ENCODE measurements at regions not wholly inside any gene's neighbourhood (a gene's known extent, or its start where the extent isn't known, plus 50 kb on each side); places are given as distances from the start of the nearest gene placed in this dataset.

DNA sequence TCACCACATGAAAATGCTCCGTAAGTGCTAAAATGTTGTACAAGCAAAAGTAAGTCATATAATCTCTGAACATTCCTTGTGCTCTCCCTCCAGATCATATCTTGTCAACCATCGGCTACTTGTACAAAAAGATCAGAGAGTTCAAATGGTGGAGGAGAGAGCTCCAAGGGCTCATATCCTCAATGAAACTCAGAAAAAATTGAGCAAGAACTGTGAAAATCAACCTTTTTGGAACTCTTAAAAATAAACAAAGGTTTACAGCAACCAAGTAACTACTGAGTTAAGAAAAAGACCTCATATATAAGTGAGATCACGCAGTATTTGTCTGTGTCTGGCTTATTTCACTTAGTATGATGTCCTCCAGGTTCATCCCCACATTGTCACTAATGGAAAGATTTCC is 63.2 kb downstream of the TEX13C start:
- Histone ChIP-seq H3K4me2 (no peak overlapping the region), H3K27ac (no peak overlapping the region), H3K4me1 (no peaks in the 10 kb centered on the region), H3F3A (ENCODE audit: low read depth) (no peaks in the 10 kb centered on the region), H2AFZ (replicated peaks) (no peak overlapping the region), H3K4me3 (no peak overlapping the region), H3K9me3 (ENCODE audit: low read depth) (no peaks in the 10 kb centered on the region), H4K20me1 (ENCODE audit: low read depth) (no peaks in the 10 kb centered on the region), H3K27me3 (no peaks in the 10 kb centered on the region), H3K36me3 (no peaks in the 10 kb centered on the region), H3K79me2 (ENCODE audit: low read depth) (no peaks in the 10 kb centered on the region), H3K9ac (no peak overlapping the region)
- DNase-seq (ENCODE audit: low spot score): no peak
- no peaks in the 10 kb centered on the region for H3K4me1 Mint-ChIP-seq
- H3K27ac Mint-ChIP-seq: no peak overlapping the region
- H3K9me3 Mint-ChIP-seq: no peaks in the 10 kb centered on the region
- H3K36me3 Mint-ChIP-seq: no peaks in the 10 kb centered on the region
- H3K4me3 Mint-ChIP-seq: no peak overlapping the region
- no peaks in the 10 kb centered on the region for H3K27me3 Mint-ChIP-seq (ENCODE audit: insufficient read depth, low read depth)
- TF ChIP-seq EZH2phosphoT487 (IDR thresholded peaks at IDR 0.05): no peak
- no peak for TF ChIP-seq EZH2 (IDR thresholded peaks at IDR 0.05)
- TF ChIP-seq, protein P1, sequence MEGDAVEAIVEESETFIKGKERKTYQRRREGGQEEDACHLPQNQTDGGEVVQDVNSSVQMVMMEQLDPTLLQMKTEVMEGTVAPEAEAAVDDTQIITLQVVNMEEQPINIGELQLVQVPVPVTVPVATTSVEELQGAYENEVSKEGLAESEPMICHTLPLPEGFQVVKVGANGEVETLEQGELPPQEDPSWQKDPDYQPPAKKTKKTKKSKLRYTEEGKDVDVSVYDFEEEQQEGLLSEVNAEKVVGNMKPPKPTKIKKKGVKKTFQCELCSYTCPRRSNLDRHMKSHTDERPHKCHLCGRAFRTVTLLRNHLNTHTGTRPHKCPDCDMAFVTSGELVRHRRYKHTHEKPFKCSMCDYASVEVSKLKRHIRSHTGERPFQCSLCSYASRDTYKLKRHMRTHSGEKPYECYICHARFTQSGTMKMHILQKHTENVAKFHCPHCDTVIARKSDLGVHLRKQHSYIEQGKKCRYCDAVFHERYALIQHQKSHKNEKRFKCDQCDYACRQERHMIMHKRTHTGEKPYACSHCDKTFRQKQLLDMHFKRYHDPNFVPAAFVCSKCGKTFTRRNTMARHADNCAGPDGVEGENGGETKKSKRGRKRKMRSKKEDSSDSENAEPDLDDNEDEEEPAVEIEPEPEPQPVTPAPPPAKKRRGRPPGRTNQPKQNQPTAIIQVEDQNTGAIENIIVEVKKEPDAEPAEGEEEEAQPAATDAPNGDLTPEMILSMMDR (IDR thresholded peaks at IDR 0.05): no peak

DNA sequence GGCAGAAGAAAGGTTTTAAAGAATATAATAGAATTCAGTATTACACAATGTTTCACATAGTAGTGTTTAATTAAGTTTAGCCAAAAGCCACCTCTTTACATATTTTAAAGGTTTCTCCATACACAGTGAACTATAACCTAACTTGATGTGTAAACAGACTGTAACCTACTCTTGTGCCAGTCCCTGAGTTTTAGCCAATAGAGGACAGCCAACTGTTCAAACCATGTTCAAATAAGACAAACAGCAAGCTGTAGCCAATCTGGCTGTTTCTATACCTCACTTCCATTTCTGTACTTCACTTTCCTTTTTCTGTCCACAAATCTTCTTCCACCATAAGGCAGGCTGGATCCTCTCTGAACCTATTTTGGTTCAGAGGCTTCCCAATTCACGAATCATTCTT is 65.2 kb downstream of the TEX13C start:
- Histone ChIP-seq H3K4me3 (no peak overlapping the region), H3K36me3 (no peaks in the 10 kb centered on the region), H3K27me3 (no peaks in the 10 kb centered on the region), H3K4me1 (no peaks in the 10 kb centered on the region), H3K9me3 (ENCODE audit: low read depth) (no peaks in the 10 kb centered on the region), H2AFZ (replicated peaks) (no peak overlapping the region), H3K79me2 (ENCODE audit: low read depth) (no peaks in the 10 kb centered on the region), H3K27ac (no peak overlapping the region), H3F3A (ENCODE audit: low read depth) (no peaks in the 10 kb centered on the region), H3K4me2 (no peak overlapping the region), H4K20me1 (ENCODE audit: low read depth) (no peaks in the 10 kb centered on the region), H3K9ac (no peak overlapping the region)
- H3K27ac Mint-ChIP-seq: no peak overlapping the region
- H3K9me3 Mint-ChIP-seq: no peaks in the 10 kb centered on the region
- H3K4me3 Mint-ChIP-seq: no peak overlapping the region
- TF ChIP-seq EZH2 (IDR thresholded peaks at IDR 0.05) (no peak), EZH2phosphoT487 (IDR thresholded peaks at IDR 0.05) (no peak)
- TF ChIP-seq, protein P1 (IDR thresholded peaks at IDR 0.05): no peak
- no peaks in the 10 kb centered on the region for H3K27me3 Mint-ChIP-seq (ENCODE audit: insufficient read depth, low read depth)
- no peaks in the 10 kb centered on the region for H3K4me1 Mint-ChIP-seq
- no peak for DNase-seq (ENCODE audit: low spot score)
- no peaks in the 10 kb centered on the region for H3K36me3 Mint-ChIP-seq

DNA sequence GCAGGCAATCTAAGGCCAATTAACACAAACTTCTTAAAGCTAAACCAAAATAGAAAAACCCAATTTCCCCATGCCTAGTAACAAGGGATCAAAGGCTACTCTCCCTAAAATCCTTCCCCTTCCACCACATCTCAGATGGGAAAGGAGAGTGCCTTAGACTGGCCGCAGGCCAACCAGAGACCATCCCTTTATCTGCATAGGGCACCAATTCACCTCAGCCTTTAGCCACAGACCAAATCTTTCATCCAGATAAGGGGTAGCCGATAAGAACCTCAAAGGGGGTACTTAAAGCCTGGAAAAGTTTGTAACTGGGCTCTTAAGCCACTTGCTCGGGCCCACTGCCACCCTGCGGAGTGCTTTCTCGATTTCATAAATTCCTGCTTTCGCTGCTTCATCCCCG is 68.3 kb downstream of the TEX13C start:
- H3K4me1 ChIP-seq: no peaks in the 10 kb centered on the region
- no peaks in the 10 kb centered on the region for H3K36me3 Mint-ChIP-seq
- DNase-seq (ENCODE audit: low spot score): no peak
- H3K4me3 Mint-ChIP-seq: no peak overlapping the region
- no peaks in the 10 kb centered on the region for H3K79me2 ChIP-seq (ENCODE audit: low read depth)
- no peak overlapping the region for H3K4me3 ChIP-seq
- H3K36me3 ChIP-seq: no peaks in the 10 kb centered on the region
- H3K9ac ChIP-seq: no peak overlapping the region
- H2AFZ ChIP-seq (replicated peaks): no peak overlapping the region
- H3K4me2 ChIP-seq: no peak overlapping the region
- H3K4me1 Mint-ChIP-seq: no peaks in the 10 kb centered on the region
- H3K27me3 Mint-ChIP-seq (ENCODE audit: insufficient read depth, low read depth): no peaks in the 10 kb centered on the region
- H3K27me3 ChIP-seq: no peaks in the 10 kb centered on the region
- TF ChIP-seq, protein P1 (IDR thresholded peaks at IDR 0.05): no peak
- no peak for TF ChIP-seq EZH2 (IDR thresholded peaks at IDR 0.05)
- no peak for TF ChIP-seq EZH2phosphoT487 (IDR thresholded peaks at IDR 0.05)
- no peaks in the 10 kb centered on the region for H3K9me3 Mint-ChIP-seq
- H3K27ac Mint-ChIP-seq: no peak overlapping the region
- H3K9me3 ChIP-seq (ENCODE audit: low read depth): no peaks in the 10 kb centered on the region
- H4K20me1 ChIP-seq (ENCODE audit: low read depth): no peaks in the 10 kb centered on the region
- no peaks in the 10 kb centered on the region for H3F3A ChIP-seq (ENCODE audit: low read depth)
- H3K27ac ChIP-seq: no peak overlapping the region

DNA sequence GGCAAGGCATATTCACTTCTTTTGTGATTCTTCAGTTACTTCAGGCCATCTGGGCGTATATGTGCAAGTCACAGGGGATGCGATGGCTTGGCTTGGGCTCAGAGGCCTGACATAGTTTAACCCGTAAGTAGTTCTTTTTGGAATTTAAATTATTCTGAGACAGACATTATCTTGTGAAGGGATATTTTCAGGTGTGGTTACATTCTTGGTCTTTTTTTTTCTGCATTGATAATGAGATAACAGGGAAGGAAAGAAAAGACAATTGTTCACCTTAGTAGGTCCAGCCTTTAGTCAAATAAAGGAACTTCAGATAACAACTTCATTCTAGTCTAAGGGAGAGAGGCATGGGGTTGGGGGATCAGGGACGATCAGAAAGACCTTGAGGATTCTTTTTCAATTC is 74.8 kb downstream of the TEX13C start:
- no peaks in the 10 kb centered on the region for H3K36me3 ChIP-seq
- H4K20me1 ChIP-seq (ENCODE audit: low read depth): no peaks in the 10 kb centered on the region
- H3K36me3 Mint-ChIP-seq: no peaks in the 10 kb centered on the region
- H3K4me3 ChIP-seq: no peak overlapping the region
- H3K79me2 ChIP-seq (ENCODE audit: low read depth): no peaks in the 10 kb centered on the region
- no peak overlapping the region for H3K27ac Mint-ChIP-seq
- no peak for DNase-seq (ENCODE audit: low spot score)
- no peaks in the 10 kb centered on the region for H3K9me3 Mint-ChIP-seq
- TF ChIP-seq EZH2 (IDR thresholded peaks at IDR 0.05) (no peak), EZH2phosphoT487 (IDR thresholded peaks at IDR 0.05) (no peak)
- TF ChIP-seq, protein P1 (IDR thresholded peaks at IDR 0.05): no peak
- H3F3A ChIP-seq (ENCODE audit: low read depth): no peaks in the 10 kb centered on the region
- H3K9me3 ChIP-seq (ENCODE audit: low read depth): no peaks in the 10 kb centered on the region
- H3K4me1 Mint-ChIP-seq: no peaks in the 10 kb centered on the region
- no peaks in the 10 kb centered on the region for H3K4me1 ChIP-seq
- H3K27ac ChIP-seq: no peak overlapping the region
- H3K27me3 ChIP-seq: no peaks in the 10 kb centered on the region
- no peak overlapping the region for H2AFZ ChIP-seq (replicated peaks)
- H3K4me2 ChIP-seq: no peak overlapping the region
- H3K27me3 Mint-ChIP-seq (ENCODE audit: insufficient read depth, low read depth): no peaks in the 10 kb centered on the region
- H3K9ac ChIP-seq: no peak overlapping the region
- no peak overlapping the region for H3K4me3 Mint-ChIP-seq

All from neural progenitor cell (in vitro differentiated cells).